Mucosa of rectum (tissue), 2 donors: ENCODE measurements at regions not wholly inside any gene's neighbourhood (a gene's known extent, or its start where the extent isn't known, plus 50 kb on each side); places are given as distances from the start of the nearest gene placed in this dataset.
"Not testable (repeated sequence)": the region's sequence is repeated elsewhere in the genome, so short reads cannot be mapped to it uniquely, and the experiment has no call there.

Experiments
- H3K27ac ChIP-seq, 2 donors: one replicate each; pipeline ENCODE4 v1.7.0; 2013; ENCODE audit warnings: inconsistent platforms in 2 of 2, low read depth in 2 of 2, low read length in 2 of 2
- H3K27me3 ChIP-seq, 2 donors: one replicate each; pipeline ENCODE4 v1.7.0; 2013; ENCODE audit warnings: low read length in 2 of 2; ENCODE audit not compliant: control insufficient read depth in 2 of 2, insufficient read depth in 2 of 2
- H3K36me3 ChIP-seq, 2 donors: one replicate each; pipeline ENCODE4 v1.7.0; 2013; ENCODE audit warnings: low read length in 2 of 2; ENCODE audit not compliant: control insufficient read depth in 2 of 2, insufficient read depth in 2 of 2
- H3K4me1 ChIP-seq, 2 donors: one replicate each; pipeline ENCODE4 v1.7.0; 2013; ENCODE audit warnings: low read length in 2 of 2, mild to moderate bottlenecking in 1 of 2; ENCODE audit not compliant: control insufficient read depth in 2 of 2, insufficient read depth in 2 of 2
- H3K4me3 ChIP-seq, 2 donors: one replicate each; pipeline ENCODE4 v1.7.0; 2013; ENCODE audit warnings: low read length in 2 of 2
- H3K9ac ChIP-seq, 2 donors: one replicate each; pipeline ENCODE4 v1.7.0; 2013; ENCODE audit warnings: low read length in 2 of 2, low read depth in 1 of 2, mild to moderate bottlenecking in 1 of 2
- H3K9me3 ChIP-seq, 2 donors: one replicate each; pipeline ENCODE4 v1.7.0; 2013; ENCODE audit warnings: low read length in 2 of 2; ENCODE audit not compliant: control insufficient read depth in 2 of 2
- donor health status: healthy.
- donor health status: Normal muscosa, but diverticular disease.

GRCh38 chr6:6471276-6471675 is 117.2 kb upstream of the LY86 start:
- H3K27me3 ChIP-seq: no peaks in the 10 kb centered on the region
- H3K4me3 ChIP-seq: no peak overlapping the region
- no peak overlapping the region for H3K9ac ChIP-seq
- no peaks in the 10 kb centered on the region for H3K9me3 ChIP-seq
- no peaks in the 10 kb centered on the region for H3K4me1 ChIP-seq
- H3K36me3 ChIP-seq: no peaks in the 10 kb centered on the region
- H3K27ac ChIP-seq: no peak overlapping the region

GRCh38 chr6:6474170-6474920 is 114.2 kb upstream of the LY86 start:
- Histone ChIP-seq H3K27me3 (no peaks in the 10 kb centered on the region), H3K4me1 (no peaks in the 10 kb centered on the region), H3K36me3 (no peaks in the 10 kb centered on the region), H3K27ac (no peak overlapping the region), H3K9ac (no peak overlapping the region), H3K9me3 (no peaks in the 10 kb centered on the region), H3K4me3 (no peak overlapping the region)

DNA sequence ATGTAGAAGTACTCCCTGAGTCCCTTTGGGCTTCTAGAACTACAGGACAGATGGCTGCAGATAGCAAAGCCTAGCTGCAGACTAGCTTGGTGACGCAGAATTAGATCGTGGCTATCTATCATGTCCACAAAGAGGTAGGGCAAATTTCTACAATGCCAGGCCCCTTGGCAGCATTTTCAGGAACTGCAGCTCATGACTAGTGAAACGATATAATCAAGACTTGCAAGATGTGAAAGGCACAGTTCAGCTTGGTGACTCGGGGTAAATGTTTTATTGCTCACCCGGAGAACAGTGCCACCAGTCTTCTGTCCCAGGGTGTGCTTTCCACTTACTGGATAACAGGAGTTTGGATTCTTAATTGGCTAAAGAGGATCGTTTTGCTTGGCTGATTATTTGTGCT is 108.7 kb upstream of the LY86 start:
- H3K36me3 ChIP-seq: no peaks in the 10 kb centered on the region
- no peak overlapping the region for H3K4me3 ChIP-seq
- H3K27ac ChIP-seq: no peak overlapping the region
- no peaks in the 10 kb centered on the region for H3K4me1 ChIP-seq
- H3K27me3 ChIP-seq: no peaks in the 10 kb centered on the region
- H3K9me3 ChIP-seq: no peaks in the 10 kb centered on the region
- no peak overlapping the region for H3K9ac ChIP-seq

DNA sequence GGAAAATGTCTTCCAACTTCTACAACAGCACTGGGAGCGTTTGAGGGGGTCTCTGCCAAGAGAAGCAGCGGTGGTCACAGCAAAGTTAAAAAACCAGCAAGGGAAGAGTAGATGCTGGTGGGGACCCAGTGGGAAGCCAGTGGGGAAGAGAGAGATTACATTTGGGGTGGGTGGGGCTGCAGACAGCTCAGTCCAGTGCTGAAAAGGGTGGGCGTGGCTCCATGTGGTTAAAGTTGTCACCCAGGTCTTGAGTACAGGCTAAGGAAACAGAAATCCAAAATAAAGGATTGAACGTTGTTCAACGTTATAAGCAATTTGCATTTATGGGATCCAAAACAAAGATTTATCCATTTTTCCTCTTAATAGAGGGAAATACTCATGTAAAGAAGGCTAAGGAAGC is 106.3 kb upstream of the LY86 start:
- no peak overlapping the region for H3K4me3 ChIP-seq
- H3K9ac ChIP-seq: no peak overlapping the region
- H3K36me3 ChIP-seq: no peaks in the 10 kb centered on the region
- no peaks in the 10 kb centered on the region for H3K4me1 ChIP-seq
- no peaks in the 10 kb centered on the region for H3K9me3 ChIP-seq
- no peaks in the 10 kb centered on the region for H3K27me3 ChIP-seq
- H3K27ac ChIP-seq: no peak overlapping the region

GRCh38 chr6:6483168-6483567 is 105.4 kb upstream of the LY86 start:
- Histone ChIP-seq H3K27me3 (no peaks in the 10 kb centered on the region), H3K27ac (no peak overlapping the region), H3K4me1 (no peaks in the 10 kb centered on the region), H3K9me3 (no peaks in the 10 kb centered on the region), H3K9ac (no peak overlapping the region), H3K4me3 (no peak overlapping the region), H3K36me3 (no peaks in the 10 kb centered on the region)

DNA sequence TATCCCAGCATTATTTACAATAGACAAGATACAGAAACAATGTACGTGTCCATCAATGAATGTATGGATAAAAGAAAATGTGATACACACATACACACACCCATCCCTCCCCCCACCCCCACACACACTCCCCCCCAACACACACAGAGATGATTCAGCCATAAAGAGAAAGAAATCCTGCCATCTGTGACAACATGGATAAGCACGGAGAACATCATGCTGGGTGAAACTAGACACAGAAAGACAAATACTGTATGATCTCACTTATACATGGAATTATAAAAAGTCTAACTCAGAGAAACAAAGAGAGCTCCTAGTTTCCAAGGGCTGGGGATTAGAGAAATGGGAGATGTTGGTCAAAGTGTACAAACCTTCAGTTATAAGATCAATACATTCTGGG is 104.8 kb upstream of the LY86 start:
- Histone ChIP-seq H3K4me1 (no peaks in the 10 kb centered on the region), H3K27ac (no peak overlapping the region), H3K9ac (no peak overlapping the region), H3K4me3 (no peak overlapping the region), H3K27me3 (no peaks in the 10 kb centered on the region), H3K36me3 (no peaks in the 10 kb centered on the region), H3K9me3 (no peaks in the 10 kb centered on the region)

DNA sequence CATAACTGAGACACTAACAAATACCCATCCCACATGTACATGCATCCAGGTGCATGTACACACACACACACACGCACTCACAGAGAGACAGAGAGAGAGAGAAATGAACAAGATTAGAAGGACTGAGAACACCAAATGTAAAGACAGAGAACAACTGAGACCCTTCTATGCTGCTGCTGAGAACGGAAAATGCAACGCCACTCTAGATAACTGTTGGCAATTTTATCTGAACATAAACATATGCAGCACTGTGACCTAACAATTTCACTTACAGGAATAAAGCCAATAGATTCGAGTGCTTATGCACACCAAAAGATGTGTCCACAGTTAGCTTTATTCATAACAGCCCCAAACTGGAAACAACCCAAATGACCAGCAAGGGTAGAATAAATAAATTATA is 103.8 kb upstream of the LY86 start:
- H3K4me1 ChIP-seq: no peaks in the 10 kb centered on the region
- no peaks in the 10 kb centered on the region for H3K36me3 ChIP-seq
- H3K27me3 ChIP-seq: no peaks in the 10 kb centered on the region
- no peak overlapping the region for H3K27ac ChIP-seq
- no peaks in the 10 kb centered on the region for H3K9me3 ChIP-seq
- H3K9ac ChIP-seq: no peak overlapping the region
- no peak overlapping the region for H3K4me3 ChIP-seq

DNA sequence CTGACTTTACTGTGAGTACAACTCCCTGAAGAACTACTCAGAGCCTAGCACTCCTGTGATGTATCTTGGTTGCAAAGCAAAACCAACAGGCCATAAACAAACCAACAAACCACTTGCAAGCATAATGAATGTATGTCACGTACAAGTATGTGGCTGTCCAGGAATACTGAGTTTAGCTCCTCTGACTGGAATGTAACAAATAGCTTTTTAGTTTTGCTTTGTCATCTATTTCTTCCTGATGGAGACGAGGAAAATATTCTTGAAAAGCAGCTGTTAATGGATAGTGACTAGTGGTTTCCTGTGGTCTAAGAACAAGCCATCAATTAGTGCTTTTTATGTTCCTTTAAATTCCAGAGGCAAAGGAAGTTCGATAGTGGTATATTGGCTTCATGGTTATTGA is 101.9 kb upstream of the LY86 start:
- H3K27ac ChIP-seq: no peak overlapping the region
- H3K36me3 ChIP-seq: no peaks in the 10 kb centered on the region
- H3K27me3 ChIP-seq: no peaks in the 10 kb centered on the region
- no peaks in the 10 kb centered on the region for H3K9me3 ChIP-seq
- no peaks in the 10 kb centered on the region for H3K4me1 ChIP-seq
- no peak overlapping the region for H3K9ac ChIP-seq
- H3K4me3 ChIP-seq: no peak overlapping the region

DNA sequence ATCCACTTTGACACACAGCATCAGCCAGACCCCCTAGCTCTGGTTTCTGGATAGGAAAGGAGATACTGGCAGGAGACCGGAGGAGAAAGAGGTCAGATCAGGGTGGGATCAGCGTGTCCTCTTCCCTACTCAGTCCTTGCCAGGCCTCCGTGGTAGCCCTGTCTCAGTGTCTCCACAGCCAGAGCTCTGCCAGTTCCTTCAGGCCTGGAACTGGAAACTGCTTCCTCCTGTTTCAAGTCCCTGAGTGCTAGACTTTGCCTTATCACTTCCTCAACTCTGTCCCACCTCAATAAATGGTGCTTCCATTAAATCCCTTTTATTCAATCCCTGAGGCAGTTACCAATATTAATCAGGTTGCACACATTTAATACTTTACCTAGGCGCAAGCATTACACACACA is 96.8 kb upstream of the LY86 start:
- Histone ChIP-seq H3K9ac (no peak overlapping the region), H3K27me3 (peaks cover 0 to 1% of the 10 kb centered on the region in 2 donors), H3K27ac (no peak overlapping the region), H3K4me1 (no peaks in the 10 kb centered on the region), H3K9me3 (no peaks in the 10 kb centered on the region), H3K36me3 (no peaks in the 10 kb centered on the region), H3K4me3 (no peak overlapping the region)

GRCh38 chr6:6492675-6493074 is 95.8 kb upstream of the LY86 start:
- H3K27me3 ChIP-seq: peaks cover 0 to 1% of the 10 kb centered on the region in 2 donors
- H3K9ac ChIP-seq: no peak overlapping the region
- no peak overlapping the region for H3K4me3 ChIP-seq
- no peaks in the 10 kb centered on the region for H3K36me3 ChIP-seq
- H3K27ac ChIP-seq: no peak overlapping the region
- no peaks in the 10 kb centered on the region for H3K9me3 ChIP-seq
- H3K4me1 ChIP-seq: no peaks in the 10 kb centered on the region

DNA sequence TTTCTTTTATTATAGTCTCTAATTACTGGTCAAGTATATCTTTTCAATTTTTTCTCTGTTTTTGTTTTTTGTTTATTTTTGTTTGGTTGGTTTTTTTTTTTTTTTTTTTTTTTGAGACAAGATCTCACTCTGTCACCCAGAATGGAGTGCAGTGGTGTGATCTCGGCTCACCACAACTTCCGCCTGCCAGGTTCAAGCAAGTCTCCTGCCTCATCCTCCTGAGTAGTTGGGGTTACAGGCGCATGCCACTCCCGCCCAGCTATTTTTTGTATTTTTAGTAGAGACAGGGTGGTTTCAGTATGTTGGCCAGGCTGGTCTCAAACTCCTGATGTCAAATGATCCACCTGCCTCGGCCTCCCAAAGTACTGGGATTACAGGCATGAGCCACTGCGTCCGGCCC is 94.4 kb upstream of the LY86 start:
- H3K4me1 ChIP-seq, H3K27ac ChIP-seq, H3K9ac ChIP-seq, H3K9me3 ChIP-seq, H3K4me3 ChIP-seq, H3K36me3 ChIP-seq, H3K27me3 ChIP-seq: not testable (repeated sequence)
